GM19397 (cell line): ENCODE measurements at regions not wholly inside any gene's neighbourhood (a gene's known extent, or its start where the extent isn't known, plus 50 kb on each side); places are given as distances from the start of the nearest gene placed in this dataset.
"Not testable (repeated sequence)": the region's sequence is repeated elsewhere in the genome, so short reads cannot be mapped to it uniquely, and the experiment has no call there.

Source experiments
- ATAC-seq: cut with Tn5 transposase; IDR thresholded peaks from one replicate; pipeline ENCODE4 v1.9.1; 2021; ENCODE audit warnings: mild to moderate bottlenecking, moderate library complexity; ENCODE audit not compliant: unreplicated experiment

DNA sequence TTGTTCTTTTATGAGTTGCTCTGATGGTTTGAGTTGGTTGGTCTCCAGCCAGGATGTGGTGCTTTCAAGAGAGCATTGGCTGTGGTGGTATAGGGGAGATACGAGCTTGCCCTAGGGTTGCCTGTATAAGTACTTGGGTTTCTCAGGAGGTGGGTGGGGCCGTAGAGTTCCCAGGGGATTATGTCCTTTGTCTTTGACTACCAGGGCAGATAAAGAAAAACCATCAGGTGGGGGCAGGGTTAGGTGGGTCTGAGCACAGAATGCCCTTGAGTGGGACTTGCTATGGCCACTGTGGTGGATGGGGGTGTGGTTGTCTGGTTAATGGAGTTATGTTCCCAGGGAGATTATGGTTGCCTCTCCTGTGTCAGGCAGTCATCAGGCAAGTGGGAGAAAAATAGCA, 247.9 kb upstream of the HAND2 start:
- ATAC-seq: no peak

DNA sequence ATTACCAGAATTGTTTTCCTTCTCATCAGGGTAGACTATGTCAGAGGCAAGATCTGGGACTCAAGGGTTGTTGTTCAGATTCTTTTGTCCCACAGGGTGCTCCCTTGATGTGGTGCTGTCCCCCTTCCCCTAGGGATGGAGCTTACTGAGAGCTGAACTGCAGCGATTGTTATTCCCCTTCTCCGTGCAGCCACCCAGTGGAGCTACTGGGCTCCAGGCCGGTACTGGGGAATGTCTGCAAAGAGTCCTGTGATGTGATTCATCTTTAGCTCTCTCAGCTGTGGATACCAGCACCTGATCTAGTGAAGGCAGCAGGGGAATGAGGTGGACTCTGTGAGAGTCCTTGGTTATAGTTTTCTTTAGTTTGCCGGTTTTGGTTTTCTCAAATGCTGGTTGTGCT, 247.4 kb upstream of the HAND2 start:
- no peak for ATAC-seq

DNA sequence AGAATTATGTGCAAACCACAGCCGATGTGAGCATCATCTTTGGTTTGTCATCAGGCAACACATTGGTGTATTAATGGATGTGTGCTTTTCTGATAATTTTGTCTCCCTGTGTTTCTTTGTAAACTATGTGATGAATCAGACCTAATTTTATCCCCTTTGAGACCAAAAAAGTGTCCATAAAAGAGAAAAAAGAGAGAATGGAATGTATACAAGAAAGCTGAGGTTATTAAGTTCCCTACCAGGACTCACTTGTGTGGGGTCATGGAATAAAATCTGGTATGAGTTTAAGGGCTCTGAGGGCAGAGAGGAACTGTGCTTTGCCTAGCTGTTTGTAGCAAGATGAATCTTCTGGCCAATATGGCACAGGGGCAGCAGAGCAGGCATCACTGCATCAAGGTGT, 239.5 kb upstream of the HAND2 start:
- no peak for ATAC-seq

DNA sequence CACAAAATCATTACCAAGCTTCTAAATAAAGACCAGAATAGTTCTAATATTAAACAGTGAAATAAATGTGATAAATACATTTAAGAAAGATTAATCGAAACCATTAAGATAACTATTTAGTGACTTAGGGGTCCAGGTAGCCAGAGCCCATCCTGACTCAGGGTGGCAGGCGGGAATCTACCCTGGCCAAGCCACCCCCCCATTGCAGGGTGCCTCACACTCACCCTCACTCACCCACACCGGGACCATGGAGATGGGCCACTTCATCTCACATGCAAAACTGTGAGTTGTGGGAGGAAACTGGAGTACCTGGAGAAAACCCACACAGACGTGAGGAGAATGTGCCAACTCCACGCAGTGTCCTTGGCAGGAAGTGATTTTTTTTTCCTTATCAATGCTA, 237.6 kb upstream of the HAND2 start:
- no peak for ATAC-seq

DNA sequence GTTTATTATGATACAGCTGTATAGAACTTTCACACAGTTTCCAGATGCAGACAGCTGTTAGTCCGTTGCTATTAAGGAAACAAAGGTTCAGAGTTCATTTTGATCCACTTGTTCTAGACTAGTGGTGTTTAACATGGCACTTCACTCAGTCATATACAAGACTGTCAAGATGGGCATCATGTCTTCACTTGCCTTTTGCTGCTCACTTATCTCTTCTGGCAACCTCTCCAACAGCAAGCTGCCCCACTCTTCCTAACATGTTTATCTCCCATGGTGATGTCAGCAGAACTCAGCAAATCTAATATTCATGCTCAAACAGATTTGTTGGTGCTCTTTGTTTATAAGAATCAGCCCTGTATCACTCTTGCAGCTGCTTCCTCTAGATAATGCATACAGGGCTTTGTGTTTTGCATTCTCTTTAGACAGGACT, 236.2 kb upstream of the HAND2 start:
- no peak for ATAC-seq

DNA sequence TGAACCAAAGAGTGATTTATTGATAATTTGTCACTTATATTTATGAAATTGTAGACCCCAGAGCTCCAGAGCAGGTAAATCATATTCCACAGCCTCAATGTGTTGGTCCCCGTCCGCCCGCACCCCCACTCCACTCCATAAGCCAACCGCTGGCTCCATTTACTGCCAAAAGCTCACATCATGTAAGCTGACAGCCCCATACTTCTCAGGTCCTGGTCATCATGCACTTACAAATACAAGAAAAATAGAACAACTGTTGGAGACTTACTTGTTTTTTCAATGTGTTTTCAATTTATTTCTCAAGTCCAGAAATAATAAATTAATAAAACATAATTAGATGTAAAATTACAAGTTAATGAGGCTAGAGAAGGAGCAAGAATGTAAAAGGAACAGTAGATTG, 235.7 kb upstream of the HAND2 start:
- ATAC-seq: no peak

DNA sequence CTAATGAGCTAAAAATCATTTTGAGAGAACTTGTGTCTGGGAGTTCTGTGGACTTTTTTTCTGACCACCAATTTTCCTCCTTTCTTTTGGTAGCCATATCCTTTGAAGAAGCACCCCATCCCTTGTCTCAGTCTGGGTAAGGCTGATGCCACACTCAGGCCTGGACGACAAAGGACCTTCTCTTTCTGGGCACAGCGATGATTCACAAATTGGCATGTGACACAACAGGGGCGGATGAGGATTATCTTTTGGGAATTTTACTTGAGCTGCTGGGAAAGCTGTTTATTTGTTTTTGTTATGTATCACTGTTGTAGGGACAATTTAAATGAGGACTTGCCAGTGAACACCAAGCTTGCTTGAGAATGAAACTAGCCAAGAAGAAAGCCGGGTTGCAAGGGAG, 233.4 kb upstream of the HAND2 start:
- ATAC-seq: no peak

DNA sequence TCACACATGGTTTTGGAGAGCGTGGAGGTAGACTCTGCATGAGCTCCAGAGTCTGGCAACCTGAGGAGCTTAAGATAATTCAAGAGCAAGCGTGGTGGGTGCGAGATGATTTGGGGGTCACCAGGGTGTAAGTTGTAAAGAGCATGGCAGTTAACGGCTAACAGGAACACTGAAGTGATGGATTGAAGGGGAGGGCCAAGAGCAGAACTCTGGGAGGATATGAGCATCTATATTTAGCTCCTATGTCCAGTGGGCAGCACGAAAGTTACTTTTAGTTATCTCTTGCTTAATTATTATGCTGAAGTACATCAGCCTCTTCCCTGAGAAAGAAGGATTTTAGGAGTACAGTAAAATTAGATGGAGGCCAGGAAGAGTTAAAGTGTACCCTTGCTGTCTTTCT, 231.9 kb upstream of the HAND2 start:
- no peak for ATAC-seq

DNA sequence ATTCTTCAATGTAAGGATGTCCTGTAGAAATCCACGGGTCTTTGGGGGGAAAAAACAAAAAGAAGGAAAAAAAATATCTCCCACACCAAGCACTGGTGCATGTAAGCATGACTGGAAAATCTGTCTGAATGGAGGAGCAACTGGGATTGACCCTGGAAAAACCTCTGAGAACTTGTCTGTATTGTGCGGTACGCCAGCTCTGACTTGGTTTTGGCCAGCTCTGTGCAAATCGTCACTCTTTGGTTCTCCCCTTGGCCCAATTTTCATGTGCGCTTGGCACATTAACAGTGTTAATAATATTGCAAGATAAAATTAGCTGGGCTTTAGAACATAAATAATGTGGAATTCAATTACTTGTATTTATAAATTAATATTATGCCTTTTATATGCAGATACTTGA, 231.2 kb upstream of the HAND2 start:
- ATAC-seq: no peak

DNA sequence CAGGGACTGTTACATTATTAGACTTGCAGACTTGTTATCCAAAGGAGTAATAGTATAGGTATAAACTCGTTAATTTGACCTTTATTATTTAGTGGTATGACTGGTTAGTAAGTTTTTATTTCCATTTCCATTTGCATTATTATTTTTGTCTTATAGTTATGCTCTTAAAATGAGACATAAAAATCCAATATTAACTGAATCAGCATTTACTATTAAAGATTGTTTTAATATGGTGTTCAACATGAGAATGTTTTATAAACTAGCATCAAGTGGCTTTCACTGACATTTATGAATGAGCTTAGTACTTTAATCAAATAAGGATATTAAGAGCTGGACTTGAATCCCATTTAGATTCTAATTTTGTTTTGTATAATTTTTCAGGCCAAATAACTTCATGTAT, 228.1 kb upstream of the HAND2 start:
- ATAC-seq: no peak

DNA sequence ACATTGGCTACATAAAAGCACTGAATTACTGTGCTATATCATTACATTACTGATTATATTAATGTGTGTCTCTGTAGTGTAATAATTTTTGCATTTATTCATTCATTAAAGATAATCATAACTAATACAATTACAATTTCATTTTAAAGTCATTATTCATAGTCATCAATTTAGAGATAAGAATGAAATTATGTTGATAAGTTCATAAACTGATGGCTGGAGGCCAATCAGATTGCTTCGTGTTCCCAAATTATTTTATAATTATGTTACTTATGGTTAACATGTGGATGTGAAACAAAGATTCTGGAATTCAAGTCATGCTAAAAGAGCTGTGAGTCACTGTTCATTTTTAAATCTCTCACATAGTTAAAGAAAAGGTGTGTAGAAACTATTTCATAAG, 223.4 kb upstream of the HAND2 start:
- ATAC-seq: no peak

DNA sequence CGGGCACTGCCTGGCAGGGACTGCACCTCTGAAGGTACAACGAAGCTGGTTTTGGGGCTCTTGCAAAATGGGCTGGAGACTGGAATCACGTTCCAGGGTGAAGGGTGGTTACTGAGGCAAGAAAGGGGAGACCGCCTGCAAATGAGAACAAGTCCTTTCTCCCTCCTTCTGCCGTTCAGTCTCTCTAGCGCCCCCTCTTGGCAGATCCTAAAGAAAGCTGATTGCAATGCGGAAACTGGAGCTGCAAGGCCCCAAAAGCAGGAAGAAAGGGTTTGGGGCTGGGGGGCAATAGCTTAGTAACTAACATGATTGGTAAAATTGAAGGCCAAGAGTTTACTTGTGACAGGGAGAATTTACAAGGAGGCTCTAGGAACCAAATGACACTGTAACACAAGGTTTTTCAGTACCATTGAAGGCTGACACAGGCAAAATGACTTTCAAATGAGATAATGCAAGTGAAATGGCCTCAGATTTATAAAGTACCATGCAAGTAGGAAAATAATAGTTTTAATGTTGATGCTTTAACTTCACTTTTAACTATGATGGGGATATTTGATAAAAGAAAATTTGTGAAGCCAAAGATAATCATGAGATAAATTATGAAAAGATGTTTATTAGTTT, 222.7 kb upstream of the HAND2 start:
- ATAC-seq: no peak

DNA sequence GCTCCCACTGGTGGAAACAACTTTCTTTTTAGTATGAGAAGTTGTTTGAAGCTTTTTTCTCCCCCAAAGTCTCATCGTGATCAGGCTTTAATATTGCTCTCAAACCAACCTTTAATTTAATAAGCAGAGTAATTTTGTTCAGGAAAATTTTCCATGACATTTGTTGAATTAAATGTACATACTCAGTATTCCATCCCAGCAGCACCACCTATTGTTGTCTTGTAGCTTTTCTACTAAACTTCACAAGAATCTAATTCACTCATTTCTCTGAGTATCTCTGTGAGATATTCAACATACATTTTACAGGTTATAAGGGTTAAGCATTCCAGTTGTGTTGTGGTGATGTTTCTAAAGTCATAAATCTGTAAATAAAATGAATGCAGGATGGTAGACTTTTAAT, 218.3 kb upstream of the HAND2 start:
- no peak for ATAC-seq

DNA sequence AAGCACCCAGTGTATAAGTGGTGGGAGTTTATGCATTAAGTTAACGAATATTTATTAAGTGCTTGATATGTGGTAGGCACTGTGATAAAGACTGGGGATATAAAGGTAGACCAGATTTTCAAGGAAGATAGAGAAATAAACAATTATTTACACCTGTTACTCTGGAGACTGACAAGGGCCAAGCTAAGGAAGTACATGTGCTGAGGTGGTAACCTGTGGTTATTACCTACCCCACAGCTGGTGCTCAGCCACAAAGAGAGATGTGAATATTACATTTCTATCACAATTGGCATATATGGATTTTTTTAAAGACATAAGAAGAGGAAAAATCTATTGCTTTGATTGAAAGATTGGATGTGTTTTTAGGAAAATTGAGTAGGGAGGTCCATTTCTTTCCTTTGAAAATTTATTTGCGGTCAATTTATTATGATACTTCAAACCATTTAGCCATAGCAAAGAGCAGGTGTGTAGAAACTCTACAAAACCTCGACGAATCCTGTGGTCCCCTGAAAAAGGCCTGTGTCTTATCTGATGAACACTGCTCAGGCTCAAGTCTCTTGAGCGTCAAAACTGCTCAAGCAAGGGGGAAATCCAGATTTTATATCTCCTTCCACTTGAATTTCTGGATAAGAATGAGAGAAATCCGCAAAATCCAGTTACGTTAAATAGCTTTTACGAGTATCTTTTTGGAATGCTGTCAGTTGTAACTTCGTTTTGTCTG, 217.7 kb upstream of the HAND2 start:
- ATAC-seq: no peak

DNA sequence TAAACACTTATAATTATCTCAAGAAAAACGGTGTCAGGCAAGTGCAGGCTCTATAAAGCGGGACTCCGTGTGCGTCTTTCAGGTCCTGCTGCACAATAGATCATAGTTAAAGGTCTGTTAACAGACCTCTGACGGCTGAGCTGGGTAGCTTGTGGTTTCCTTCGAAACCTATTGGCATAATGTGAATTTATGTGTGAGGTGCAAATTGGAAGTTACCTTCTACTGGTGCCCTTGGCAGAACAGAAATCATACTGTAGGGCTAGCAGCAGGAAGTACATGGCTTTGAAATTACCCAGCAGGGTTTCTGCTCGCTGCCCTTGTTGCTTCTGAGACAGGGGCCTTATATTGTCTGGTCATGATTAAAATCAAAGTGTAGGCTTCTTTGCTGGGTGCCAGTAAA, 216.4 kb upstream of the HAND2 start:
- no peak for ATAC-seq

DNA sequence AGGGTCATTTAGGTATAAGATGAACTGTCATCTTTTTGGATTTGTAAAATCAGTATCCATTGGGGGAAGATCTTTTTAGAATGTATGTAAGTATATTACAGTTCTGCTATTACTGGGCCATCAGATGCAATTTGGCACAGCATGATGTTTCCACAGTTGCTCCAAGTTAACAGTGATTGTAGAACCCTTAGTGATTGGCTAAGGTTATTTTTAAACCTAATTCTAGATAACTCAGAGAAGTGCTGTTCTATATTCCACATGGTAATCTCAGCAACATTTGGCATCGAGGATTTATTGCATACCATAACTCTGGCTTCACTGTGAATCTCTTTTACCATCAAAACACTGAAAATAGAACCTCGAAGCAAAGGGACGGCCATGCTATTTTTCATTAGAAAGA, 215.7 kb upstream of the HAND2 start:
- no peak for ATAC-seq

DNA sequence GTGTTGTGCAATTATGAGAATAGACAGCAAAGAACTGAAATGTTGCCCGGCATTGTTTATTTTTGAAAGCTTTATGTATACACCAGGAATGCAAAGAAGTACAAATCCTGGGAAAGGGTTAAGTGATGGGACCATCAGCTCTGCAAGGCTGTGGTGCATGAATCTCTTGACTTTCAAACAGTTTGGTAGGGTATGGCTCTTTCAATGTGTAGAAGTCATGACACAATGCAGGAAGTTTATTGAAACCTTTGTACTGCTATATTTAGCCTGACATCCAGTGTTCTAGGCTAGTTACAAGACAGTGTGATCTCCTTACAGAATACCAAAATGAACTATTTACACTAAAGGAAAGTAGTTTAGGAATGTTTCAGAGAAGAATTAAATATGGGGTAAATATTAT, 206.8 kb upstream of the HAND2 start:
- no peak for ATAC-seq

DNA sequence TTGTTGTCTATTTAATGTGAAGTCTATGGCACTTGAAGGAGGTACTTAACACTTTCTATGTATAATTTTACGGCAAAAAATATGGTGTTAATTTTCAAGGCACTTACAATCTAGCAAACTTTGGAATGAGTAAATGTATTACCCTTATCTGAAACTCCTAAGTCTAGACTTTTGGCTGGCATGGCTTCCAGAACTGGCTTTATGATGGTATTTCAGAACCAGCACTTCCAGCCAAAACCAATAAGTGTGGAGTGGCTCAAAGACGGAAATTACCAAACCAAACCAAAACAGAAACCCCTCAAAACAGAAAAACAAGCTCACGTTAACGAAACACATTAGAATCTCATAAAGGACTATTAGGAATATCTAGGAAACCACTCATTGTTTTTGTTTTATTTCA, 205.6 kb upstream of the HAND2 start:
- no peak for ATAC-seq

DNA sequence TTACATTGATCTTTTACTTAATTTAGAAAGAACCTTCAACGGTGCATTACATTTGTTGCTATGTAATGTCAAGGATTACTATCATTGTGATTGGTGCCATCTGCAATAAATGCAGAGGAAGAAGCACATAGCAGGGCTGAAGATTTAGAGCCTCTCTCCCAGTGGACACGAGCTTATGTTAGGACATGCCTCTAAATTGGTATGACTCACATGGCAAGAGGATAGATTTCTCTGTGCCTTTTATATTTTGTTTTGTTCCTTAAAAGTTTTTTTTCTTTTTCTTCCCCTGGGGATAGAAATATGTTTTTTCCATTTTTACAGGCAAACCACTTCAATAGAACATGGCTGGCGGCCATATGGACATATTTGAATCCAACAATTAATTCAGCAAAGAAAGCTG, 205.0 kb upstream of the HAND2 start:
- no peak for ATAC-seq

DNA sequence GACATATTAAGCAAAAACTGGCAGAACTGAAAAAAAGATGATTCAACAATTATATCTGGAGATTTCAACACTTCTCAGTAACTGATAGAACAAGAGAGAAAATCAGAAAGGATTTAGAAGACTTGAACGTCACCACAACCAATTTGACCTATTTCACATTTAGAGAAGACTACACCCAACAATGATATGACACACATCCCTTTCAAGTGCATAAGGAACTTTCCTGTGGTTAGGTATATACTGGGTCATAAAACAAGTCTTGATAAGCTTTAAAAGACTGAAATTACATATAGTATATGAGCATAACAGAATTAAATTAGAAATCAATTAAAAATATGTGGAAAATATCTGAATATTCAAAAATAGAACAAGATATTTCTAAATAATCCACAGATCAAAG, 201.2 kb upstream of the HAND2 start:
- no peak for ATAC-seq

DNA sequence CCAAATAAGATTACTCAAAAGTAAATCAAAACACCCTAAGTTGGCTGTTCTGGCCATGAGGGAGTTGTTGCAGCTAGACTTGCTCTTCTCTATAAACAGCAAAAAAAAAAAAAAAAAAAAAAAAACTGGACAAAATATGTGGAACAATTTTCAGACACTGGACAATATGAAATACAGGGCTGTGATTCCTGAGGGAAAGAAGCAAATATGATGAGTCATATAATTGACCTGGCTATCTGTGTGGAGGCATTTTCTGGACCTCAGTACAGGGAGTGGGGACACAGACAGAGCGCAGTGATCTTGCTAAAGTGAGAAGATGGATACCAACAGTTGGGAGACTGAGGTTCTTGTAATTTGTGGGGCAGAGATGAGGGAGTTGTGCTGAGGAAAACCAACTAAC, 192.0 kb upstream of the HAND2 start:
- no peak for ATAC-seq

DNA sequence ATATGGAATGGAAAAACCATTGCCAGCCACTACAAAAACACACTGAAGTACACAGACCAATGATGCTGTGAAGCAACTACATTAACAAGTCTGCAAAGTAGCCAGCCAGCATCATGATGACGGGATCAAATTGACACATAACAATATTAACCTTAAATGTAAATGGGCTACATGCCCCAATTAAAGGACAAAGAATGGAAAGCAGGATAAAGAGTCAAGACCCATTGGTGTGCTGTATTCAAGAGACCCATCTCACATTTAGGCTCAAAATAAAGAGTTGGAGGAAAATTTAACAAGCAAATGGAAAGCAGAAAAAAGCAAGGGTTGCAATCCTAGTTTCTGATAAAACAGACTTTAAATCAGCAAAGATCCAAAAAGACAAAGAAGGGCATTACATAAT, 188.5 kb upstream of the HAND2 start:
- ATAC-seq: not testable (repeated sequence)

DNA sequence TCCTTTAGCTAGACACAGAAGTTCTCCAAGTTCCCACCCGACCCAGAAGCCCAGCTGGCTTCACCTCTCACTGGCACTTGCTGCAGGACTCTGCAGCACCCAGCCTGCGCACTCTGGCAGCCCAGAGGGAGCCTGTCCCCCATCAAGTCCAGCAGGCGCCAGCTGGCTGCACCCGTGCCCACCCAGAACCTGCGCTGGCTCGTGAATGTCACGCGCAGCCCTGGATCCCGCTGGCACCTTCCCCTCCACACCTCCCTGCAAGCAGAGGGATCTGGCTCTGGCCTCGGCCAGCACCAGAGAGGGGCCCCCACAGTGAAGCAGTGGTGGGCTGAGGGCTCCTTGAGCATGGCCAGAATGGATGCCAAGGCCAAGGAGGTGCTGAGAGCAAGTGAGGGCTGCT, 187.6 kb upstream of the HAND2 start:
- no peak for ATAC-seq
